ENCODE measurements at regions not wholly inside any gene's neighbourhood (a gene's known extent, or its start where the extent isn't known, plus 50 kb on each side); places are given as distances from the start of the nearest gene placed in this dataset.

GRCh38 chr12:116639765-116640164, 80.6 kb downstream of the MAP1LC3B2 start:
- no peak overlapping the region for H3K4ac ChIP-seq (replicated peaks; ENCODE audit: insufficient read length, low read depth, low read length)
- no peaks in the 10 kb centered on the region for H3K79me2 ChIP-seq (ENCODE audit: control insufficient read depth in 1 of 2, insufficient read depth in 2 of 2, low read length in 2 of 2)
- no peak overlapping the region for H2BK120ac ChIP-seq (replicated peaks; ENCODE audit: low read depth, low read length)
- no peak overlapping the region for H3K4me2 ChIP-seq (ENCODE audit: insufficient read depth in 1 of 2, low read depth in 2 of 2, low read length in 2 of 2)
- H2AFZ ChIP-seq (ENCODE audit: low read length) = no peak overlapping the region
- no peak overlapping the region for H3K4me3 ChIP-seq (ENCODE audit: extremely low read depth in 1 of 4, insufficient read depth in 2 of 4, low read depth in 3 of 4, low read length in 4 of 4)
- no peak overlapping the region for H3K18ac ChIP-seq (ENCODE audit: extremely low read depth, low read length)
- no peak overlapping the region for H2BK15ac ChIP-seq (ENCODE audit: low read length)
- no peak overlapping the region for H2BK12ac ChIP-seq (ENCODE audit: low read depth, low read length)
- H3K27me3 ChIP-seq (replicated peaks in 1 of 4; ENCODE audit: control insufficient read depth in 3 of 4, extremely low read depth in 1 of 4, insufficient read depth in 3 of 4, low read length in 3 of 4) = no peaks in the 10 kb centered on the region
- H3K36me3 ChIP-seq (ENCODE audit: control insufficient read depth in 2 of 4, insufficient read depth in 4 of 4, low read length in 3 of 4) = no peaks in the 10 kb centered on the region
- no peaks in the 10 kb centered on the region for H4K20me1 ChIP-seq (replicated peaks in 1 of 2; ENCODE audit: control insufficient read depth in 1 of 2, insufficient read depth in 2 of 2, low read length in 2 of 2)
- no peaks in the 10 kb centered on the region for H3K4me1 ChIP-seq (replicated peaks in 1 of 4; ENCODE audit: control insufficient read depth in 3 of 4, insufficient read depth in 4 of 4, low read length in 3 of 4)
- no peak overlapping the region for H4K8ac ChIP-seq (ENCODE audit: extremely low read depth, insufficient read depth, low read length)
- H3K9ac ChIP-seq (replicated peaks in 1 of 4; ENCODE audit: extremely low read depth in 1 of 4, low read depth in 3 of 4, low read length in 3 of 4) = no peak overlapping the region
- no peaks in the 10 kb centered on the region for H3K23me2 ChIP-seq (ENCODE audit: low read depth, low read length)
- no peak overlapping the region for H3K14ac ChIP-seq (ENCODE audit: insufficient read length)
- POLR2A ChIA-PET (ENCODE audit: partially characterized antibody) = interaction anchor here (0.7 kb wide), 1 partner anchor 18 kb away, joined by 3 read pairs; no protein-coding TSS in a partner anchor
- TF ChIP-seq RNF2 (IDR thresholded peaks at IDR 0.05; ENCODE audit: borderline replicate concordance, low read depth, low read length, missing control alignments, poor library complexity, severe bottlenecking) = no peak
- H3K27ac ChIP-seq (ENCODE audit: low read depth, low read length) = no peak overlapping the region
- no peak overlapping the region for H2BK20ac ChIP-seq (ENCODE audit: low read length)
- no peak overlapping the region for H2AK5ac ChIP-seq (ENCODE audit: low read depth, low read length)
- no peak overlapping the region for H4K91ac ChIP-seq (replicated peaks; ENCODE audit: insufficient read length, low read length)
- no peak overlapping the region for H2BK5ac ChIP-seq (ENCODE audit: low read depth, low read length)
- CTCF ChIA-PET (ENCODE audit: partially characterized antibody) = no interaction called here
- peaks cover 0 to 2% of the 10 kb centered on the region in 2 experiments; a peak in 1 of 4 replicates for H3K9me3 ChIP-seq (ENCODE audit: insufficient read depth in 2 of 2, low read depth in 1 of 2, low read length in 1 of 2)
- DNase-seq (ENCODE audit: low read depth in 1 of 2, low spot score in 2 of 2) = no peak
- FAIRE-seq = no peak
- H3K56ac ChIP-seq (replicated peaks; ENCODE audit: insufficient read length, low read depth, low read length) = no peak overlapping the region
- no peak overlapping the region for H3K23ac ChIP-seq (ENCODE audit: insufficient read length)
- 90% methylated on average over 4 of the region's 4 CpGs; no CpG with 5 or more reads in 1 of the 2 experiments for WGBS, 2 experiments (ENCODE audit: extremely low coverage in 1 of 2, insufficient coverage in 1 of 2, insufficient read length in 1 of 2, insufficient replicate concordance in 2 of 2, low coverage in 1 of 2, low lambda C conversion rate in 2 of 2, missing lambda C conversion rate in 1 of 2)
- no peak overlapping the region for H4K5ac ChIP-seq (ENCODE audit: insufficient read length, low read depth, low read length)
- H3K79me1 ChIP-seq (ENCODE audit: low read depth, low read length) = no peaks in the 10 kb centered on the region

All from H1 (cell line).